Superior temporal gyrus (tissue), 1 donor: ENCODE measurements at regions not wholly inside any gene's neighbourhood (a gene's known extent, or its start where the extent isn't known, plus 50 kb on each side); places are given as distances from the start of the nearest gene placed in this dataset.
"Not testable (repeated sequence)": the region's sequence is repeated elsewhere in the genome, so short reads cannot be mapped to it uniquely, and the experiment has no call there.

Source experiments
- DNase-seq: peaks from one replicate; pipeline ENCODE4 v3.0.0-alpha.2; 2016; ENCODE audit errors: extremely low spot score

DNA sequence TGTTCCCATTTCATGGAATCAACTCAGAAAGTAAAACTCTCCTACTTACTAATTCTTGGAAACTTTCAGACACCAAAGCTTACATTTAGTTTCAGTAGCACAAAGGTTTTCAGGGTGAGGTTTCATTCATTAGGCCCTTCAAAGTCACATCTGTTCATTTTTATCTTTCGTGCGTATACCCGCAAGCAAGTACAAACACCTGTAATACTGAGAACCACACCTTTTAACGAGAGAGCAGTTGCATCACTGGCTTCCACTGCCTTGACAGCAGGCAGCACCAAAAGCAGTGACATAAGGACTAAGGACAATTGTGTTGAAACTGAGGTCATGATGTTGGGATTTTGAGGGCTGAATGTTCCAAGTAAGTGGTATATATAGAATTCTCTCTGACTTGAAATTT lies 60.5 kb downstream of the GOLGA6L22 start:
- DNase-seq: not testable (repeated sequence)

DNA sequence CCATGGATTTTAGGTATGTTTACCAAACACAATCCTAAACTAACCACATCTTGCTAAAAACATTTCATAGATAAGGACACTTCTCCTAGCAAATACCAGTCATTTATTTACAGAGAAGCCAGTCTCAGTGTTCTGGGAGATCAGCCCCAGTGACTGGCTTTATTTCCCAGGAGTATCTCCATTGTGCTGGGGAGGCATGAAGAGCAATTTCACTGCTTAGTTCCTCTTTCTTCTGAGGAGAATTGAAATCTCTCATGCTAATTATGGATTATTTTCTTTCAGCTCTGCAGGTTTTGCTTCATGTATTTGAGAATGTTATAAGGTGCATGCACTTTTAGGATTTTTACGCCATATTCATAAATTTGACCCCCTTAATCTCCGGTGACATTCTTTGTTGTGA lies 67.8 kb downstream of the GOLGA6L22 start:
- DNase-seq: not testable (repeated sequence)

DNA sequence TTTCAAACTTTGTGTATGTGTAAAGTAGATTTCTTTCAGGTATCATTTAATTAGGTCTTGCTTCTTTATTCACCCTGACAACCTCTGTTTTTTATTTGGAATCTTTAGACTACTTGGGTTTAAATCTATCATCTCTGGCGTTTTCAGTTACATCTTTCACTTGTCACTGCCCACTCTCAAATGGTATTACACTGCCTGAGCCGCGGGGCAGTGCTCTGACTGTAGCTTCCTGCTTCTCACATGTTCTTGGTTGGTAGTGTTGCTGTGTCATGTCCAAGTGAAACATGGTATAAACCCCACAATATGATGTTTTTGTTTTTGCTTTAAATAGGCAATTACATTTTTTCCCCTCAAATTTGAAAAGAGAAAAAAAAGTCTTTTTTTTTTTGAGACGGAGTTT lies 68.3 kb downstream of the GOLGA6L22 start:
- not testable (repeated sequence) for DNase-seq

DNA sequence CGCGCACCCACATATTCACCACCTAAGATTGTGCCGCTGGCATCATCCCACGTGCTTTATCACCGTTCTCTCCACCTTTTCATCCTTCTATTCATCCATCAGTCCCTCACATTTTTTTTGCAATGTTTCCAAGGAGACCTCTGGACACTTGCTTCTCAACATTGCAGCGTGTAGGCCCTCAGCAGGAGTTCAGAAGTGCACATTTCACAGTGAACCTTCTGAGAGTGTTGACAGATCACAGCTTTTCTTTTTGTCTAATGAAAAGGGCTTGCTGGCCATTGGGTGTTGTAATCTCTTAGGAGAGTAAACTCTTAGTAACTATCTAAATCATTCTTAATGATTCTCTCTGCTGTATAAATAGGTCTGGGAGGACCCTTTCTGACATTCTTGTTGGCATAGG lies 70.5 kb downstream of the GOLGA6L22 start:
- DNase-seq: not testable (repeated sequence)

DNA sequence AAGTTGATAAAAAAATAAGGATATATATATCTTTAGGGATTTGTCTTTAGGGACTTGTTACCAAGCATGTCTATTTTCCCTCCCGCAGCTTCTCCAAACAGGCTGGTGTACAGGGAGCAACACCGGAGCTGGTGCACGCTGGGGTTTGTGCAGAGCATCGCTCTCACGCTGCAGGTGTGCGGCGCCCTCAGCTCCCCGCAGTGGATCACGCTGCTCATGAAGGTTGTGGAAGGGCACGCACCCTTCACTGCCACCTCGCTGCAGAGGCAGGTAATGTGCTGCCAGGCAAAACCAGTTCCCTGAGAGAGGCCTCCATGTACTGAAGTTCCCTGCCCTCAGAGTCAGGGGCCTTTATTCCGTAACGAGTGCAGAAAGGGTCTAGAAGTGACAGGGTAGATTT lies 101.0 kb downstream of the GOLGA6L22 start:
- DNase-seq: not testable (repeated sequence)

DNA sequence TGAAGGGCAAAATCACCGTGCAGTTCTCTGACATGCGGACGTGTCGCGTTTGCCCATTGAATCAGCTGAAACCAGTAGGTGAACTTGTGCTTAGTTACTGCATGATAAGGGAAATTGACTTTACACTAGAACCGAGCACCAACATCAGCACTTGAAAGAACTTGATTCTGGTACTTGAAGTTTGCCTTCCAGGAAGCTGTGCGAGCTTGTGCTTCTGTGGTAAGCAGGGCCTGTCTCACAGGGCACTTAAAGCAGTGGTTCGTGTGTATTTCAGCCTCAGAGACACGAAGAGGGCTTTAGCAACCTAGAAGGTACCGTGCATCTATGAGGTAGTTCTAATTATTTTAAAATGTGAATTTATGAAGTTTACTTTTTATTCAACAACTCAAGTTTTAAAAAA lies 103.0 kb downstream of the GOLGA6L22 start:
- DNase-seq: not testable (repeated sequence)

DNA sequence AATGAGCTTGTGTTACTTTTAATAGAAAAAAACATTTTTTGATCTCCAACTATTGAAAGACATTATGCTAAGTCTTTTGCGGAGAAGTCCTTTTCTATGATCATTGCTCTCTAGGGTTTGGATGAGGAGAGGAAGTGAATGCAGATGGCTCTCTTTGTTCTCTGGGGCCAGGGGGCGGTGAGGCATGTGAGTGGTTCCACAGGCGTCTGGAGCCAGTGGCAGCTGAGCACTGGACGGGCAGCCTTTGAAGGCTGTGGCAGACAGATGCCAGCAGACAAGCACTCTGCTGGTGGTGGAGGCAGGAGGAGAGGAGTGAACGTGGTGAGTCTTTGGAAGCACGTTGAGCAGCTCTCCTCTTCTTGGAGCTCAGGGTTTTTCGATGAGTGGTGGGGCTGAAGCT lies 107.8 kb downstream of the GOLGA6L22 start:
- not testable (repeated sequence) for DNase-seq

DNA sequence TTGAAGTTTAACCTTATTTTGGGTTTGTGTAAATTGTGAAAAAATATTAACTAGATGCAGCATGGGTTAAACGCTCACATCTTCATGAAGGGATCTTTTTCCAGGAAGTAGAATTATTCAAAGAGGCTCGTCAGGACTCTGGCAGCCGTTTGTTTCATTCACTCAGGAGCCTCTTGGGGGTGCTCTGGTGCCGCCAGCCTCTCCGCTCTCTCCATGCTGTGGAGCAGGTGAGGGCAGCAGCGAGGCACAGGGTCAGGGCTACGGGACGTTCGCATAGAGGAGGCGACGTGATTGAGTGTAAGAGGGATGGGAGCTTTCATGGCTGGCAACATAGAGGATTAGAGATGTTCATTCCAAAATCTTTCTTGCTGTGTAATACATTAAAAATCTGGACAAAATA lies 110.8 kb downstream of the GOLGA6L22 start:
- not testable (repeated sequence) for DNase-seq

DNA sequence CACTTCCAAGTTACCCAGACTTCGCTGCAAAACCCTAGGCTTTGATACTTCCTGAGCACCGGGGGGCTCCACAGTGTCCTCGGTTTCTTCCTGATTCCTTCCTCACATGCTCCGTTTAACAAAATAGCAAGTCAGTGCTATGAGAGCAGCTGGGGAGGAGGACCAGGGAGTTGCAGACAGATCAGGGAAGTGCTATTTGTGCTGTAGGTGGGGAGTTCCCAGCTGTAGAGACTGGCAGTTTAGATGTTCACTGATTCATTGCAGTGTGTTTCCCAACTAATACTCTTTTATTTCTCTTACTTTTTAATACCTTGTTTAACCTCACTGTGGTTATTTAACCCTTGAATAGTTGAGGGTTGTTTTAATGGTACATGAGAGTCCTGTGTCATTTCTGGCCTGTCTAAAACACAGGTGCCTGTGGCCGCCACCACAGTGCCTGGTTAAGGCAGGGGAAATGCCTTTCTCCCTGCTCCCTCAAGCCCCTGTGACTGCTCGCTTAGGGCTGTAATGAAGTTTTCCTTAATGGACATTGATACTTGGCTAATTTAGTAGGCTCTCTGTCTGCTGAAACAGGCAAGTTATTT lies 113.5 kb downstream of the GOLGA6L22 start:
- DNase-seq: peak; percentile 1

DNA sequence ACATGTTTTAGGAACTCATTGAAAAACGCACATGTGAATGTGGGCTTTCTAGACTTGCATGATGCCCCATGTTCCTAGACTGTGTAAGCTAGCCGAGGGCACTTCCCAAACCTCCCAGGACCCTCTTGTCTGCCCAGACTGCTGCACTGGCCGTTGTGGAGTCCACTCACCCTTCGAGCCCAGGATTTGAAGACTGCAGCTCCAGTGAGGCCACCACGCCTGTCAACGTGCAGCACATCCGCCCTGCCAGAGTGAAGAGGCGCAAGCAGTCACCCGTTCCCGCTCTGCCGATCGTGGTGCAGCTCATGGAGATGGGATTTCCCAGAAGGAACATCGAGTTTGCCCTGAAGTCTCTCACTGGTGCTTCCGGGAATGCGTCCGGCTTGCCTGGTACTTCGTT lies 114.1 kb downstream of the GOLGA6L22 start:
- not testable (repeated sequence) for DNase-seq

DNA sequence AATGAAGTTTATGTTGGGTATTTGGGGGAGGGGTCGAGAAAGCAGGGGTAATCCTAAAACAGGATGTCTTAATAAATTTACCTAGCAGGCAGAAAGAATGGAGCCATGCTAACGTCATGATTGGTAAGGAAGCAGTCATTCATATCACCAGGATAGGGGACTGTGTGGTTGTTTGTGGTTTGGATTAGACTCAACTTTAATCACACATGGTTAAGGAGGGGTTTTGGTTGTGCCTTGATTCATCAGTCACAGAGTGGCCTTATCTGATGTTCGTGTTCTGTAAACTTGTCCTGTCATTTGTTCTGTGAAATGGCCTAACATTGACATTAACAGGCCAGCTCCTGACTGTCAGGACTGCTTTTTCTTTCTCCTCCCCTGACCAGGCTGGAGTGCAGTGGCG lies 119.1 kb downstream of the GOLGA6L22 start:
- not testable (repeated sequence) for DNase-seq

DNA sequence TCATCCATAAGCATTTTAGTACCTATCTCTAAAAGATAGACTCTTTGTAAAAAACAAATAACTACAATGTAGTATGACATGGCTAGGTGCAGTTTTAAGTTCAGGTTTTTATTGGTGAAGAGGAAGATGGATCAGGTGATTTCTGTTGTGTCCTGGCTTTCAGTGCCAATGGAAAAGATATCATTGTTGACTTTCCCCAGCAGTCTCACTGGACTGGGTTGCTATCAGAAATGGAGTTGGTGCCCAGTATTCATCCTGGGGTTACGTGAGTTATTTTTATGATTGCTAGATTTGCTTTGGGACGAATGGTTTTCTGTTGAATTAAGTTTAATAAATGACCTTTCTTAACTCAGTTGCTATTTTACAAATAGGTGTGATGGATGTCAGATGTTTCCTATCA lies 120.5 kb downstream of the GOLGA6L22 start:
- DNase-seq: not testable (repeated sequence)

DNA sequence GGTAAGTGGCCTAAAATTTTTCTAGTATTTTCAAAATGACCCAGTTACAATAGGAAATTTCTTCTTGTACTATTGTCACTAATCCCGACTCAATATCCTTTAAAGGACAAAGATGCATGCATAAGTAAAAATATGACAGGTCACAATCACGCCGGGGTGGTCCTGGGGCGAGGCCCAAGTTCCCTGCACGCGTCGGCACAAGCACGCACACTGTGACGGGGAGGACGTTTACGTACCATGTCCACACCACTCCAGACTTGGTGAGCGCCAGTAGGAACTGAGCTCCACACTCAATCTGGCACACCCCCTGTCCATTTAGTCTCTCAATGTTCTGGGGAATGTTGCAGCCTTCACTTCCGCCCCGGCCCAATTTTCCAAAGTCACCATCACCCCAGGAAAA lies 128.7 kb downstream of the GOLGA6L22 start:
- not testable (repeated sequence) for DNase-seq

DNA sequence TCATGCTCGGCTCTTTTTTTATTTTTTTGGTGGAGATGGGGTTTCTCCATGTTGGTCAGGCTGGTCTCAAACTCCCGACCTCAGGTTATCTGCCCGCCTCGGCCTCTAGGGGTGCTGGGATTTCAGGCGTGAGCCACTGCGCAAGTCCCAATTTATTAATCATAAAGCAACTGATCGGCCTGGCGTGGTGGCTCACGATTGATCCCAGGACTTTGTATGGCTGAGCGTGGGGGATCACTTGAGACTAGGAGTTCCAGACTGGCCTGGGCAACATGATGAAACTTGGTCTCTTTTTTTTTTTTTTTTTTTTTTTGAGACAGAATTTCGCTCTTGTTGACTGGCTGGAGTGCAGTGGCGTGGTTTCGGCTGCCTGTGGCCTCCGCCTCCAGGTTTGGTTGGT lies 139.8 kb downstream of the GOLGA6L22 start:
- DNase-seq: not testable (repeated sequence)

DNA sequence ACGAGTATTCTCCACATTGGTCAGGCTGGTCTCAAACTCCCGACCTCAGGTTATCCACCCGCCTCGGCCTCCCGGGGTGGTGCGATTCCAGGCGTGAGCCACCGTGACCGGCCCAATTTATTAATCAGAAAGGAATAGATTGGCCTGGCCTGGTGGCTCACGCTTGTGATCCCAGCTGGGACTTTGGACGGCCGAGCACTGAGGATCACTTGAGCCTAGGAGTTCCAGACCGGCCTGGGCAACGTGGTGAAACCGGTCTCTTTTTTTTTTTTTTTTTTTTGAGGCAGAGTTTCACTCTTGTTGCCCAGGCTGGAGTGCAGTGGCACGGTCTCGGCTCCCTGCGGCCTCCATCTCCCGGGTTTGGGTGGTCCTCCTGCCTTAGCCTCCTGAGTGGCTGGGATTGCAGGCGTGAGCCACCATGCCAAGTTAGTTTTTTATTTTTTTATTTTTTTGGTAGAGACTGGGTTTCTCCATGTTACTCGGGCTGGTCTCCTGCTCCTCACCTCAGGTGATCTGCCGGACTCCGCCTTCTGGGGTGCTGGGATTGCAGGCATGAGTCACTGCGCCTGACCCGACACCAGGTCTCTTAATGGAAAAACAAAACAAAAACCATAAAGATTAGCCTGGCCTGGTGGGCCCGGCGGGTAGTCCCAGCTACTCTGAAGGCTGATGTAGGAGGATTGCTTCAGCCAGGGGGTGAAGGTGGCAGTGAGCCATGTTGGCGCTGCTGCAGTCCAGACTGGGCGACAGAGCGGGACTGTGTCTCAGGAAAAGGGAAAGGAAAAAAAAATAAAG lies 141.0 kb downstream of the GOLGA6L22 start:
- DNase-seq: not testable (repeated sequence)

DNA sequence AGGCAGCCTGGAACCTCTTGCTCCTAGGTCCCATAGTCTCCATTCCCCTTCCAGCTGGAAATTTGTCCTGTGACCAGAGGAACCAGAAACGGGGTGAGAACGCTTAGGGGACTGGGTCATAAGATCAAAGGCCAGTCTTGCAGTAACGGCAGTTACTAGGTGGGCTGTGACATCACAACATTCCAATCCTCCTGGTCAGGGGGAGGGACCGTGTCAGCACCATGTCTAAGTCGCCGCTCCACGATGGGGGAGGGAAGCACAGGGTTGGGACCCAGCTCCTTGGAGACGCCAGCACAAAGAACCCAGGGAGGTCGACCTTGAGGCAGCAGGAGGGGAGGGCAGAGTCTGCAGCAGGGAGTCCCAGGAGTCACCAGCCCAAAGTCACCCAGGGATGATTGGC lies 158.3 kb downstream of the GOLGA6L22 start:
- DNase-seq: not testable (repeated sequence)

DNA sequence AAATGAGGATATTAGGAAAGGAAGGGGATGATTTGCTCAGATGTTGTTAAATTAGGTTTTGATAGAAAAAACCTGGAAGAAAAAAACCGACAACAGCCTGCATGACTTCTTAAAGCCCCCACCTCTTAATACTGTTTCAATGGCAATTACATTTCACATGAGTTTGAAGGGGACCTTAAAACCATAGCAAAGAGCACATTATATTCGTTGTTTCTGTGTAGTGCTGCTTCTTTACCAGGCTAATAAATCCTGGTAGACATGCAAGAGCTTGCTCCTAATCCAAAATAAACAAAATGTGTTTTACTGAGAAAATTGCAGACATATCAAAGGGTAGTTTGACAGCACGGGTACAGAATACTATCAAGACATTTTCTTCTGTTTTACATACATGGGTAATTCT lies 154.7 kb upstream of the NIPA1 start:
- DNase-seq: not testable (repeated sequence)

DNA sequence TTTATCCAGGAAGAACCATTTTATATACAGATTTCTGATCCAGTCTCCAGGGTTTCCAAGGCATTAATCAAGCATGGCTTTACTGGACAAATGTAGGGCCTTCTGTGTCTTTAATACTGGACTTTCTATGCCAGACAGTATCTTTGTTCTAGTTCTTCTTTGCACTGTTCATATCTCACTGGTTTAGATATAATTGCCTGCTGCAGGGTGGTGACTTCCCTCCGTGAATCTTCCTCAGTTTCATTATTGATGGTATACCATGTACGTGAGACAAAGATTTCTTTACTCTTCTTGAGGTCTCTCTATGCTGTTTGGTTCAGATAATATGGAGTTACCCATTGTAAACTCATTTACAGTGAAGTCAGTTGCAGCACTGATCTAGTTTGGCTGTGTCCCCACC lies 146.5 kb upstream of the NIPA1 start:
- not testable (repeated sequence) for DNase-seq

DNA sequence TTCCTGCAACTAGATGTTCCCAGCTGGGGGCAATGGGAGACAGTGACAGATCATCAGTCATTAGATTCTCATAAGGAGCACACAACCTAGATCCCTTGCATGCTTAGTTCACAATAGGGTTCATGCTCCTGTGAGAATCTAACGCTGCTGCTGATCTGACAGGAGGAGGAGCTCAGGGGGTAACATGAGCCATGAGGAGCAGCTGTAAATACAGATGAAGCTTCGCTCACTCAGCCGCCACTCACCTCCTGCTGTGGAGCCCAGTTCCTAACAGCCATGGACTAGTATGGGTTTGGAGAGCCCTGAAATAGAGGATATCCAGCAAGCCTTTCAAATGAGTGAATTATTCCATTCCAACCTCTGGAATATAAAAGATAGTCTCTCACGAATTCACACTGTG lies 137.0 kb upstream of the NIPA1 start:
- DNase-seq: not testable (repeated sequence)

DNA sequence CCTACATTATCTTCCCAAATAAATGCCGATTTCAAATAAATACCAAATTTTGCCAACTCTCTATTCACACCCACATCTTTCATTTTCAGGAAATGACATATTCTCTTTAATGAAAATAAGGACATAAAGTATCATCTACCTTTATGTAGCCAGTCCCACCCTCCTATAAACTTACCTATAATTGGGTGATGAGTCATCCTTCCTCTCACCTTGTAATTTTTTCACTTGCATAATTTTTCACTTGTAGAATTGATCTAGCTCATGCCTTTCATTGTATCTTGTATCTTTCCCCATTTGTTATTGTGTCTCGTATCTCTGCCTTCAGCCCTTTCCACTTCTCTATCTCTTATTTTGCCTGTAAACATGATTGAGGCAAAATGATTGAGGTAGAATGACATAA lies 135.3 kb upstream of the NIPA1 start:
- not testable (repeated sequence) for DNase-seq

DNA sequence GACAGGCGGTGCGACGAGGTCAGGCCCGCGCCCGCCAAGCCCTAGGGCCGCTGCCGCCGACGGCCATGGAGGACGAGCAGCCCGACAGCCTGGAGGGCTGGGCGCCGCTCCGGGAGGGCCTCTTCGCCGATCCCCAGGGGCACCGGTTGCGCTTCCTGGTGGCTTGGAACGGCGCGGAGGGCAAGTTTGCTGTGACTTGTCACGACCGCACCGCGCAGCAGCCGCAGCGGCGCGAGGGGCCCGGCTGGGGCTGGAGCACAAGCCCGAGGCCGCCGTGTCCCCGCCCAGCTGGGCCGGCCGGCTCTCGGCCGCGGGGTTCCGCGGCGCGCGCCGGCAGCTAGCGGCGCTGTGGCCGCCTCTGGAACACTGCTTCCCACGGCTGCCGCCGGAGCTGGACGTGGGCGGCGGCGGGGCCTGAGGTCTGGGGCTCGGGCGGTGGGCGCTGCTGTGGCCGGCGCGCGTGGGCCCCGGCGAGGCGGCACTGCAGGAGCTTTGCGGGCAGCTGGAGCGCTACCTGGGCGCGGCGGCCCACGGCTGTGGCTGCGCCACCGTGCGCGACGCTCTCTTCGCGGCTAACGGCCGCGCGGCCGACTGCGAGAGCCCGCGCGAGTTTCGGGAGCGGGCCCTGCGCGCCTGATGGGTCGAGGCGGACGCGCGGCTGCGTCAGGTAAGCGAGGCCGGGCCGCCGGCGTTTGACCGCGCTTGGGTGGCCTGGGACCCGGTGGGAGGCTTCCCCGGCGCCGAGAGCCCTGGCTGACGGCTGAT lies 122.0 kb upstream of the NIPA1 start:
- peak; percentile 19 for DNase-seq

DNA sequence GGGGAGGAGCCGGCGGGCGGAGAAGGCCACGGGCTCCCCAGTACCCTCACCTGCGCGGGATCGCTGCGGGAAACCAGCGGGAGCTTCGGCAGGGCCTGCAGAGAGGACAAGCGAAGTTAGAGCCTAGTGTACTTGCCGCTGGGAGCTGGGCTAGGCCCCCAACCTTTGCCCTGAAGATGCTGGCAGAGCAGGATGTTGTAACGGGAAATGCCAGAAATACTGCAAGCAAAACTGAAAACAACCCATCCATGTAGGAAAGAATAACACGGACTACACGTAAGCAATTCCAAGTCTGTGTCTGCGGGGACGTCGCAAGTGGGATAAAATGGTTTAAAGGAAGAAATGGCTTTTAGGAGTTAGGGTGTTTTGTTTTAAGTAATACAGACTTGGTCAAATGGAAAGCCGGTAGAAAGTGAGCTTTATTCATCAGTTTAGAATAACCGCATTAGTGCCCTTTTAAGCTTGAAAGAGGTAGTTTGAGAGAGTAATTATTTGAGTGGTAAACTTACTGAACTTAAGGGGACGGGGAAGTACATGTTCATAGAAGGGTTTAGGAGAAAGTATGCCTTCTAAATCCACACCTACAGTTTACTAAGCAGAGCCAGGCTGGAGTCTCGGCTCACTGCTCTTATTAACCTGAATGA lies 121.3 kb upstream of the NIPA1 start:
- peak; percentile 54 for DNase-seq
